ENCODE measurements at regions not wholly inside any gene's neighbourhood (a gene's known extent, or its start where the extent isn't known, plus 50 kb on each side); places are given as distances from the start of the nearest gene placed in this dataset.
"Not testable (repeated sequence)": the region's sequence is repeated elsewhere in the genome, so short reads cannot be mapped to it uniquely, and the experiment has no call there.

- DNase-seq: no peak
These were observed 81.2 kb upstream of the GOT2 start for GRCh38 chr16:58815181-58815888.

- DNase-seq: peak; percentile 63
These were observed 80.3 kb upstream of the GOT2 start for GRCh38 chr16:58814348-58814801.

GRCh38 chr16:58809213-58809612 is 75.1 kb upstream of the GOT2 start:
- DNase-seq: peak; percentile 12

- no peak for DNase-seq
These were observed 73.2 kb upstream of the GOT2 start for GRCh38 chr16:58807276-58807675.

- DNase-seq: no peak
These were observed 67.7 kb upstream of the GOT2 start for GRCh38 chr16:58801838-58802237.

GRCh38 chr16:58797137-58797801 is 63.2 kb upstream of the GOT2 start:
- no peak for DNase-seq

GRCh38 chr16:58793366-58793765 is 59.2 kb upstream of the GOT2 start:
- no peak for DNase-seq

GRCh38 chr16:58792188-58792587 is 58.1 kb upstream of the GOT2 start:
- no peak for DNase-seq

GRCh38 chr16:58790816-58791557 is 56.9 kb upstream of the GOT2 start:
- DNase-seq: not testable (repeated sequence)

- DNase-seq: no peak
These were observed 55.2 kb upstream of the GOT2 start for GRCh38 chr16:58789351-58789750.

Data from islet precursor cell (in vitro differentiated cells).